Activated CD4-positive, alpha-beta T cell treated with anti-CD3 and anti-CD28 coated beads, Interleukin-2, amount 50 U/mL, for 1 hour (primary cell): ENCODE measurements at regions not wholly inside any gene's neighbourhood (a gene's known extent, or its start where the extent isn't known, plus 50 kb on each side); places are given as distances from the start of the nearest gene placed in this dataset.

Experiments used
- DNase-seq: peaks from one replicate; pipeline ENCODE4 v3.0.0-alpha.2; 2020

DNA sequence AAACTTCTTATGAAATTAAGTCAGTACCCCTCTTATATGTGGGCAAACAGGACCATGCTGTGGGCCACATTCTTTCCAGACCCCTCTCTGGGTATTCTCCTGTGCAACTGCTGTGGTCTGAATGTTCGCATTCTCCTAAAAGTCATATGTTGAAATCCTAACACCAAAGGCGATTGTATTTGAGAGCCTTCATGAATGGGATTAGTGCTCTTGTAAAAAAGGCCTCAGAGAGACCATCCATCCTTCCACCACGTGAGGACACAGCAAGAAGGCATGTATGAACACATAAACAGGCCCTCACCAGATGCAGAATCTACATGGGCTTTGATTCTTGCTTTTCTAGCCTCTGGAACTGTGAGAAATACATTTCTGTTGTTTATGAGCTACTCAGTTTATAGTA is 68.0 kb upstream of the NAALADL2 start:
- no peak for DNase-seq

- no peak for DNase-seq
These were observed 66.3 kb upstream of the NAALADL2 start for GRCh38 chr3:174792864-174793263.
